Skeletal muscle satellite cell (primary cell): ENCODE measurements at regions not wholly inside any gene's neighbourhood (a gene's known extent, or its start where the extent isn't known, plus 50 kb on each side); places are given as distances from the start of the nearest gene placed in this dataset.
"Not testable (repeated sequence)": the region's sequence is repeated elsewhere in the genome, so short reads cannot be mapped to it uniquely, and the experiment has no call there.

Experiments used
- H3K27me3 ChIP-seq: 2 replicates; pipeline ENCODE4 v1.7.0; 2013; ENCODE audit warnings: low read length; ENCODE audit not compliant: control insufficient read depth, insufficient read depth
- H3K36me3 ChIP-seq: 2 replicates; pipeline ENCODE4 v1.7.0; 2013; ENCODE audit warnings: mild to moderate bottlenecking, control low read depth, low read length; ENCODE audit not compliant: insufficient read depth
- H3K4me1 ChIP-seq: 2 replicates; pipeline ENCODE4 v1.7.0; 2013; ENCODE audit warnings: low read length; ENCODE audit not compliant: control insufficient read depth, insufficient read depth
- H3K4me2 ChIP-seq: 2 replicates; pipeline ENCODE4 v1.7.0; 2013; ENCODE audit warnings: mild to moderate bottlenecking, low read length
- H3K4me3 ChIP-seq: 2 replicates; pipeline ENCODE4 v1.7.0; 2013; ENCODE audit warnings: low read length
- H3K9ac ChIP-seq: 2 replicates; pipeline ENCODE4 v1.7.0; 2013; ENCODE audit warnings: mild to moderate bottlenecking, low read depth, low read length, moderate library complexity
- H3K9me3 ChIP-seq: replicated peaks from 2 replicates; pipeline ENCODE4 v1.7.0; 2013; ENCODE audit warnings: mild to moderate bottlenecking, control low read depth, low read length

DNA sequence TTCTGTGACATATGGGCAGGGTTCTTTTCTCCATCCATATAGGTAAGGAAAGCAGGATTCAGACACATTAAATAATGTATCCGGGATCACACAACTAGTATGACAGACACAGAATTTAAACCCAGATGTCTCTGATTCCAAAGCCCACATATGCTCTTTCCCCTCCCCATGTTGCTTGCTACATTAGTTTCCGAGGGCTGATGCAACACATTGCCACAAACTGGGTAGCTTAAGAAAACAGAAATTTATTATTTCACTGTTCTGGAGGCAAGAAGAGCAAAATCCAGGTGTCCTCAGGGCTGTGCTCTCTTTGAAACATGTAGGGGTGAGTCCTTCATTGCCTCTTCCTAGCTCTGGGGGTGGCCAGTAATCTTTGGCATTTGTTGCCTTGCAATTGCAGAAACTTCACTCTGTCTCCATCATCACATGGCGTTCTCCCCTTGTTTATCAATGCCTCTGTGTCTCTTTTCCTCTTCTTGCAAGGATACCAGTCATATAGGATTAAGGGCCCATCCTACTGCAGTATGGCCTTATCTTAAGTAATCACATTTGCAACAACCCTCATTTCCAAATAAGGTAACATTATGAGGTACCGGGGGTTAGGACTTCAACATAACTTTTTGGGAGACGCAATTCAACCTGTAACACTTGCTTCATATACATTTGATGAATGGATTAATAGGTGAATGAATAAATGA lies 83.0 kb upstream of the CCND2 start:
- no peaks in the 10 kb centered on the region for H3K9me3 ChIP-seq
- H3K4me1 ChIP-seq: no peaks in the 10 kb centered on the region
- H3K36me3 ChIP-seq: no peaks in the 10 kb centered on the region
- H3K9ac ChIP-seq: no peak overlapping the region
- no peak overlapping the region for H3K4me3 ChIP-seq
- no peak overlapping the region for H3K4me2 ChIP-seq
- H3K27me3 ChIP-seq: no peaks in the 10 kb centered on the region

DNA sequence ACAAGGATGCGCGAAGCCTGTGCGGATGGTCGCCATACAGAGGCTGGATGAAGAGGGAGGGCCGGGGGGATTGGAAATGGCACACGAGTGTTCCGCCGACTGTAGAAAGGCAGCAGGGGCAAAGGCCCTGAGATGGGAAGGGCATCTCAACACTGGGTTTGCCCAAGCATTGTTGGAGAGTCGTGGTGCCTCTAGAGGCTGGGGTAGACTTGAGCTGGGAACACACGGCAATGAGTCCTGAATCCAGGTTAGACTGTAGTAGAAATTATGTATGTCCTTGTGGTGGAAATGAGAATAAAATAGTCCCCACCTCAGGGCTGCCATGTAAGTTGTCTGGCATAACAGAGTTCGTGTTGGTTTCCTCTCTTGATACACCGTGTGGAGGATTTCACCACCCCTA lies 83.8 kb upstream of the CCND2 start:
- no peaks in the 10 kb centered on the region for H3K36me3 ChIP-seq
- H3K4me2 ChIP-seq: no peak overlapping the region
- H3K4me1 ChIP-seq: no peaks in the 10 kb centered on the region
- no peaks in the 10 kb centered on the region for H3K27me3 ChIP-seq
- H3K9me3 ChIP-seq: no peaks in the 10 kb centered on the region
- no peak overlapping the region for H3K4me3 ChIP-seq
- H3K9ac ChIP-seq: no peak overlapping the region

DNA sequence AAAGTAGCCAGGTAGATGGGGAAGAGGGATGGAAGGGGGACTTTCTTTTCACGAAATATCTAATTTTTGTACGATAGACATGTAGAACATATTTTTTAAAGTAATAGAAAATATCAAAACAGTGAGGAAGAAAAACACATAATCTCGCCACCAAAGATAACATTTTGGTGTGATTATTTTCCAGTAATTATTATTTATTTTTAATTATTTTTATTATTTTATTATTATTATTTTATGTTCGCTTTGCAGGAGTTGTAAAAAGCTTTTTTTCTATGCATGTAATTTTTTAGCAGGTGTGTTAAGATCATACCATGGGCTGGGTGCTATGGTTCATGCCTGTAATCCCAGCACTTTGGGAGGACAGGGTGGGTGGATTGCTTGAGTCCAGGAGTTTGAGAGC lies 85.6 kb upstream of the CCND2 start:
- Histone ChIP-seq H3K4me3 (no peak overlapping the region), H3K4me1 (no peaks in the 10 kb centered on the region), H3K36me3 (no peaks in the 10 kb centered on the region), H3K9me3 (no peaks in the 10 kb centered on the region), H3K9ac (no peak overlapping the region), H3K27me3 (no peaks in the 10 kb centered on the region), H3K4me2 (no peak overlapping the region)

DNA sequence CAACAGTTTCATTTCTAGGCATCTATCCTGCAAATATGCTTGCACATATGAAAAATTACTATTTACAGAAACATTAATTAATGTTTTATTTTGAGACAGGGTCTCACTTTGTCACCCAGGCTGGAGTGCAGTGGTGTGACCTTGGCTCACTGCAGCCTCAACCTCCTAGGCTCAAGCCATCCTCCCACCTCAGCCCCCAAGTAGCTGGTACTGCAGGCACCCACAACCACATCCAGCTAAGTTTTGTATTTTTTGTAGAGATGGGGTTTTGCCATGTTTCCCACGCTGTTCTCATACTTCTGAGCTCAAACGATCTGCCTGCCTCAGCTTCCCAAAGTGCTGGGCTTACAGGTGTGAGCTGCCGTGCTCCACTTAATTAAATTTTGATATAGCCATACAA lies 86.2 kb upstream of the CCND2 start:
- H3K27me3 ChIP-seq, H3K36me3 ChIP-seq, H3K4me1 ChIP-seq, H3K4me3 ChIP-seq, H3K9ac ChIP-seq, H3K4me2 ChIP-seq, H3K9me3 ChIP-seq: not testable (repeated sequence)

DNA sequence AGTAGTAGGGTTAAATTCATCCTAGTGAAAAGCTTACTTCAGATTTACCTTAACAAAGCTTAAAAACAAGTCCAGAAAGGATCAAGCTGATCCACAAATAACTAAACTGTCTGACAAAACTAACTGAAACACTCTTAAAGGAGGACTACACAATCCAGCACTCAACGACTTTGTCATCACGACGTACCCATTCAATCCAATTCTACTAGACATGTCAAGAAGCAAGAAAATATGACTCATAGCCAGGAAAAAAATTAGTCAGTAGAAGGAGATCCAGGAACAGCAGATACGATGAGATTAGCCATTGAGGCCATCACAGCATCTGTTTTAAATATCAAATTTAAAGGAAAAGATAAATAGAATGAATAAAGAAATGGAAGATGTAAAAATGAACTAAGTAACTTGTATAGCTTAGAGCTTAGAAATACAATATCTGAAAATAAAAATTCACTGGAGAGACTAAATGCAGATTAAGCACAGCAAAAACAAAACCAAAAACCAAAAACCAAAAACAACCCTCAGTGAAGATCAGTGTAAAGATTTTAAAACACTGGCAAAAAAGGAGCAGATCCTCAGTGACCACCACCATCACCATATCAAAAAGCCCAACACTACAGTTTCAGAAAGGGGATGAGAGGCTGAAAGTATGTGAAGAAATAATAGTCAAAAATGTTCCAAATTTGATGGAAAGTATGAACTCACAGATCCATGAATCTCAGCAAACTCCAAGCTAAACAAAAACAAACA lies 95.0 kb upstream of the CCND2 start:
- H3K36me3 ChIP-seq: no peaks in the 10 kb centered on the region
- no peaks in the 10 kb centered on the region for H3K4me1 ChIP-seq
- no peak overlapping the region for H3K4me2 ChIP-seq
- no peaks in the 10 kb centered on the region for H3K27me3 ChIP-seq
- H3K9me3 ChIP-seq: no peaks in the 10 kb centered on the region
- H3K4me3 ChIP-seq: no peak overlapping the region
- no peak overlapping the region for H3K9ac ChIP-seq

DNA sequence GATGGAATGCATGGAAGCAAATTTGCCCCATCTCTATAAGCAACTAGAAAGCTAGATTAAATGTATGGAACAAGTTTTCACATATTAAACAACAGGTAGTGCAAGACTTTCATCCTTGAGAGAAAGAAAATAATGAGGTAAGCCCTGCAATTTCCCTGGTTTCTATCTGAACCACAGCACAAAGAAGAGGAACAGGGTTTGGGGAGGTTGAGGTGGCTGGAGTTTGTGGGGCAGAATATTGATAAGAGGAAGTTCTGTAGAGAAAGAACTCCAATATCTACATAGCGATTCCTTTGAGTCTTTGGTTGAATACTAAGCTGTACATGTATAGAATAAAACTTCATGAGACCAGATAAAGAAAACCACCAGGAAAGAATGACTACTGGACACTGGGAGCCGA lies 96.3 kb upstream of the CCND2 start:
- Histone ChIP-seq H3K36me3 (no peaks in the 10 kb centered on the region), H3K9ac (no peak overlapping the region), H3K4me2 (no peak overlapping the region), H3K9me3 (no peaks in the 10 kb centered on the region), H3K4me3 (no peak overlapping the region), H3K4me1 (no peaks in the 10 kb centered on the region), H3K27me3 (no peaks in the 10 kb centered on the region)

DNA sequence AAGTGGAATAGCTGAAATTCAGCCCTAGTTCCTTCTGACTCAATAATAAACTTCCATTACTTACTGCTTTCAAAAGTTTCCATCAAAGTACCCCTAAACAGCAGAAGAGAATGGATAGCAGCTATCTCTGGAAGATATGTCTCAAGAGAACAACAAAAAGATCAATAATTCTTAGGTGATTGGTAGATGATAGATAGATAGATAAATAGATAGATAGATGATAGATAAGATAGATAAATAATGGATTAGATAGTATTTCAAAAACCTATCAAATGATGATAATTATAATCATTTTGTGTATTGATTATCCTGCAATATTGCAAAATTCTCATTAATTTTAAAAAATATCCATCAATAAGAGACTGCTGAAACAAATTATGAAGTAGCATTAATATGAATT lies 97.4 kb upstream of the CCND2 start:
- Histone ChIP-seq H3K4me2 (no peak overlapping the region), H3K9ac (no peak overlapping the region), H3K4me3 (no peak overlapping the region), H3K9me3 (no peaks in the 10 kb centered on the region), H3K27me3 (no peaks in the 10 kb centered on the region), H3K4me1 (no peaks in the 10 kb centered on the region), H3K36me3 (no peaks in the 10 kb centered on the region)

DNA sequence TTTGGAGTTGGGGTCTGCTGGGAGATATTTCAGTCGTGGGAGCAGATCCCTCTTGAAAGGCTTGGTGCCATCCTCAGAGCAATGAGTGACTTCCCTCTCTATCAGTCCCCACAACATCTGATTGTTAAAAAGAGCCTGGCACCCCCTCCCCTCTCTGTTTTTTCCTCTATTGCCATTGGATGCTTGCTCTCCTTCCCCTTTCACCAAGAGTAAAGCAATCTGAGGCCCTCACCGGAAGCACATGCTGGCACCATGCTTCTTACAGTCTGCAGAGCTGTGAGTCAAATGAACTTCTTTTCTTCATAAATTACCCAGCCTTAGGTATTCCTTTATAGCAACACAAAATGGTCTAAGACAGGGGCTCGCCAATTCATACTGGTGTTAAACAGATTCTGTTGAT lies 99.1 kb upstream of the CCND2 start:
- H3K9me3 ChIP-seq: no peaks in the 10 kb centered on the region
- H3K36me3 ChIP-seq: no peaks in the 10 kb centered on the region
- H3K9ac ChIP-seq: no peak overlapping the region
- no peak overlapping the region for H3K4me3 ChIP-seq
- no peak overlapping the region for H3K4me2 ChIP-seq
- H3K27me3 ChIP-seq: no peaks in the 10 kb centered on the region
- H3K4me1 ChIP-seq: no peaks in the 10 kb centered on the region

DNA sequence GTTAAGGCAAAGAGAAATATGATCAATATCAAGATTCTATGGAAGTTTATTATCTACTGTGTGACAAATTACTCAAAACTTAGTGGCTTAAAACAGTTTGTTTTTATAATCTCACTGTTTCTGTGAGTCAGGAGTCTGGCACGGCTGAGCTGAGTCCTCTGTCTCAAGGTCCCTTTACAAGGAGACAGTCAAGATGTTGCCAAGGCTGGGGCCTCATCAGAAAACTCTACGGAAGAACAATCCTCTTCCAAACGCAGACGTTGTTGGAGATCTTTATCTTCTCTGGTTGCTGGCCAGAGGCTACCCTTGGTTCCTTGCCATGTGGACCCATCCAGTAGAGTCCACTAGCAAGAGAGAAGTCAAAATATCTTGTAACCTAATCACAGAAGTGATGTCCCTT lies 100.6 kb upstream of the CCND2 start:
- H3K4me3 ChIP-seq: no peak overlapping the region
- no peaks in the 10 kb centered on the region for H3K36me3 ChIP-seq
- no peaks in the 10 kb centered on the region for H3K4me1 ChIP-seq
- no peak overlapping the region for H3K4me2 ChIP-seq
- H3K27me3 ChIP-seq: no peaks in the 10 kb centered on the region
- no peak overlapping the region for H3K9ac ChIP-seq
- H3K9me3 ChIP-seq: no peaks in the 10 kb centered on the region

DNA sequence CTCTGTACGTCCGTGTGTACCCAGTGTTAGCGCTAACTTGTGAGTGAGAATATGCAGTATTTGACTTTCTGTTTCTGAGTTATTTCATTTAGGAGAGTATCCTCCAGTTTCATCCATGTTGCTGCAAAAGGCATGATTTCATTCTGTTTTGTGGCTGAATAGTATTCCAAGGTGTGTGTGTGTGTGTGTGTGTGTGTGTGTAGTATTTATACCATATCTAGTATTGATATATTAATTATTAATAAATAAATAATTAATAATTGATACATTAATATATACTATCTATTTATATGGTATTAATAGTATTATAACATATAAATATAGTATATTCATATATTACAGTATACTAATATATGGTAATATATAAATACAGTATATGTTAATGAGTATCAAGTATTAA lies 101.8 kb upstream of the CCND2 start:
- H3K36me3 ChIP-seq: no peaks in the 10 kb centered on the region
- no peak overlapping the region for H3K4me3 ChIP-seq
- no peak overlapping the region for H3K9ac ChIP-seq
- no peaks in the 10 kb centered on the region for H3K27me3 ChIP-seq
- no peak overlapping the region for H3K4me2 ChIP-seq
- no peaks in the 10 kb centered on the region for H3K9me3 ChIP-seq
- H3K4me1 ChIP-seq: no peaks in the 10 kb centered on the region

DNA sequence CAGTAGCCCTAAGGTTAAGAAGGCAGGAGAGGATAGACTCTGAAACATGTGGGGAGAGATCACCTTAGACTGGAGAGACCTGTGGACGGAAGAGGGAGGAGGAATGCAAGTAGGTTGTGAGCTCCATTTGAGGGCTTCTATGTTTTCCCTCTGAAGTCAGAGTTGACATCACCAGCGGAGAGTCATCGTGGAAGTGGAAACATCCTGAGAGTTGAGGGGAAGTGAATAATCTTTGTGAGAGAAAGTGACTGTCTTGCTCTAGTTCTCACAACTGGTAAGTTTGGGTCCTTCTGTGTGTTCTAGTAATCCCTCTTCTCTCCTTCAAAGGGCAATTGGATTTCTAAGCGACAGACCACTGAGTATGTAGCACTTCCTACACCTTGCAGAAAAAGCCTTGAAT lies 103.6 kb upstream of the CCND2 start:
- Histone ChIP-seq H3K36me3 (no peaks in the 10 kb centered on the region), H3K9me3 (no peaks in the 10 kb centered on the region), H3K9ac (no peak overlapping the region), H3K27me3 (no peaks in the 10 kb centered on the region), H3K4me3 (no peak overlapping the region), H3K4me1 (peaks cover 4% of the 10 kb centered on the region), H3K4me2 (no peak overlapping the region)

DNA sequence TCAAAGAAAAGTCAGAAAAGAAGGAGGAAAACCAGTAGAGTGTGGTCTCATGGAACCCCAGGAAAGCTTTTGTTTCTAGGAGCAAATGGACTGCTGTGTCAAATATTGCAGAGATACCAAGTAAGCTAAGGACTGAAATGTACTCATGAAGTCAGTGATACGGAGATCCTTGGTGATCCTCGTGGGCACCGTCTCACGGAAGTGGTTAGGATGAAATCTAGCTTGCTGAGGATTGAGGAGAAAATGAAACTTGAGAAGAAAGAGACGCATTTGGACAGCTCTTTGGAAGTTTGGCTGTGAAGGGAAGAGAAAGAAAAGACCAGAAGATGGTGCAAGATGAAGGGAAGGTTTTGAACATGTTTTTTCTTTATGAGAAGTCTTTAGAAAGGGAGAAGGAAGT lies 104.0 kb upstream of the CCND2 start:
- Histone ChIP-seq H3K9ac (no peak overlapping the region), H3K9me3 (no peaks in the 10 kb centered on the region), H3K4me1 (peaks cover 8% of the 10 kb centered on the region), H3K4me3 (no peak overlapping the region), H3K36me3 (no peaks in the 10 kb centered on the region), H3K27me3 (no peaks in the 10 kb centered on the region), H3K4me2 (no peak overlapping the region)
